ENCODE measurements at regions not wholly inside any gene's neighbourhood (a gene's known extent, or its start where the extent isn't known, plus 50 kb on each side); places are given as distances from the start of the nearest gene placed in this dataset.

GRCh38 chr1:182137546-182137945, 76.0 kb upstream of the ZNF648 start:
- TF ChIP-seq POLR2AphosphoS5 (IDR thresholded peaks at IDR 0.05; ENCODE audit: low read depth) = no peak
- TF ChIP-seq CTCF (IDR thresholded peaks at IDR 0.05; ENCODE audit: insufficient read depth, low read length) = no peak
- TF ChIP-seq, protein P1, sequence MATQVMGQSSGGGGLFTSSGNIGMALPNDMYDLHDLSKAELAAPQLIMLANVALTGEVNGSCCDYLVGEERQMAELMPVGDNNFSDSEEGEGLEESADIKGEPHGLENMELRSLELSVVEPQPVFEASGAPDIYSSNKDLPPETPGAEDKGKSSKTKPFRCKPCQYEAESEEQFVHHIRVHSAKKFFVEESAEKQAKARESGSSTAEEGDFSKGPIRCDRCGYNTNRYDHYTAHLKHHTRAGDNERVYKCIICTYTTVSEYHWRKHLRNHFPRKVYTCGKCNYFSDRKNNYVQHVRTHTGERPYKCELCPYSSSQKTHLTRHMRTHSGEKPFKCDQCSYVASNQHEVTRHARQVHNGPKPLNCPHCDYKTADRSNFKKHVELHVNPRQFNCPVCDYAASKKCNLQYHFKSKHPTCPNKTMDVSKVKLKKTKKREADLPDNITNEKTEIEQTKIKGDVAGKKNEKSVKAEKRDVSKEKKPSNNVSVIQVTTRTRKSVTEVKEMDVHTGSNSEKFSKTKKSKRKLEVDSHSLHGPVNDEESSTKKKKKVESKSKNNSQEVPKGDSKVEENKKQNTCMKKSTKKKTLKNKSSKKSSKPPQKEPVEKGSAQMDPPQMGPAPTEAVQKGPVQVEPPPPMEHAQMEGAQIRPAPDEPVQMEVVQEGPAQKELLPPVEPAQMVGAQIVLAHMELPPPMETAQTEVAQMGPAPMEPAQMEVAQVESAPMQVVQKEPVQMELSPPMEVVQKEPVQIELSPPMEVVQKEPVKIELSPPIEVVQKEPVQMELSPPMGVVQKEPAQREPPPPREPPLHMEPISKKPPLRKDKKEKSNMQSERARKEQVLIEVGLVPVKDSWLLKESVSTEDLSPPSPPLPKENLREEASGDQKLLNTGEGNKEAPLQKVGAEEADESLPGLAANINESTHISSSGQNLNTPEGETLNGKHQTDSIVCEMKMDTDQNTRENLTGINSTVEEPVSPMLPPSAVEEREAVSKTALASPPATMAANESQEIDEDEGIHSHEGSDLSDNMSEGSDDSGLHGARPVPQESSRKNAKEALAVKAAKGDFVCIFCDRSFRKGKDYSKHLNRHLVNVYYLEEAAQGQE (IDR thresholded peaks at IDR 0.05; ENCODE audit: insufficient replicate concordance, low read depth) = no peak
